H1 (cell line): ENCODE measurements at regions not wholly inside any gene's neighbourhood (a gene's known extent, or its start where the extent isn't known, plus 50 kb on each side); places are given as distances from the start of the nearest gene placed in this dataset.

Experiments used
- CTCF ChIA-PET: fragments of 300-600 bp; sonication (Branson Sonifier 250); formaldehyde crosslinking; loops from one replicate; lab custom pipeline; 2021; ENCODE audit not compliant: partially characterized antibody; lab: Charles Lee
- POLR2A ChIA-PET: fragments of 300-600 bp; sonication (Branson Sonifier 250); formaldehyde crosslinking; loops from one replicate; lab custom pipeline; 2021; ENCODE audit warnings: inconsistent platforms; ENCODE audit not compliant: partially characterized antibody; lab: Charles Lee
- DNase-seq, 2 experiments: peaks; one replicate each; pipeline versions ENCODE4 v3.0.0 to v3.0.0-alpha.2; 2010 to 2022; ENCODE audit warnings: low spot score in 2 of 2, low read depth in 1 of 2, mixed read lengths in 1 of 2
- FAIRE-seq: peaks from 2 replicates; lab custom pipeline; 2011; peaks lifted over from hg19 to GRCh38; lab: Jason Lieb, UNC
- H2AFZ ChIP-seq: 2 replicates; pipeline ENCODE4 v1.8.1; 2012; ENCODE audit warnings: low read length, inconsistent platforms
- H2AK5ac ChIP-seq: 2 replicates; pipeline ENCODE4 v1.6.1; 2013; ENCODE audit warnings: low read depth, low read length
- H2BK120ac ChIP-seq: replicated peaks from 2 replicates; pipeline ENCODE3; 2013; ENCODE audit warnings: low read depth, low read length, inconsistent platforms
- H2BK12ac ChIP-seq: 2 replicates; pipeline ENCODE4 v1.6.1; 2013; ENCODE audit warnings: low read depth, low read length
- H2BK15ac ChIP-seq: 2 replicates; pipeline ENCODE4 v1.6.1; 2013; ENCODE audit warnings: low read length
- H2BK20ac ChIP-seq: 2 replicates; pipeline ENCODE4 v1.6.1; 2013; ENCODE audit warnings: low read length
- H2BK5ac ChIP-seq: 2 replicates; pipeline ENCODE4 v1.6.1; 2013; ENCODE audit warnings: low read depth, low read length
- H3K14ac ChIP-seq: 2 replicates; pipeline ENCODE4 v1.6.1; 2013; ENCODE audit warnings: inconsistent platforms; ENCODE audit not compliant: insufficient read length
- H3K18ac ChIP-seq: 2 replicates; pipeline ENCODE4 v1.6.1; 2013; ENCODE audit warnings: low read length; ENCODE audit errors: extremely low read depth
- H3K23ac ChIP-seq: 2 replicates; pipeline ENCODE4 v1.6.1; 2013; ENCODE audit warnings: inconsistent platforms; ENCODE audit not compliant: insufficient read length
- H3K23me2 ChIP-seq: 2 replicates; pipeline ENCODE4 v1.6.1; 2013; ENCODE audit warnings: low read depth, low read length
- H3K27ac ChIP-seq: 2 replicates; pipeline ENCODE4 v1.6.1; 2011; ENCODE audit warnings: low read depth, low read length, inconsistent platforms
- H3K27me3 ChIP-seq, 4 experiments: replicated peaks in 1 of 4; 1 replicate in 1 of 4; 2 replicates in 3 of 4; pipeline versions ENCODE4 v1.6.1 to v1.8.1; 2011 to 2013; ENCODE audit warnings: low read length in 3 of 4, mild to moderate bottlenecking in 3 of 4, inconsistent platforms in 2 of 4, mixed read lengths in 2 of 4, moderate library complexity in 1 of 4; ENCODE audit not compliant: control insufficient read depth in 3 of 4, insufficient read depth in 3 of 4; ENCODE audit errors: extremely low read depth in 1 of 4
- H3K36me3 ChIP-seq, 4 experiments: 2 replicates each; pipeline versions ENCODE4 v1.6.1 to v1.8.1; 2011 to 2013; ENCODE audit warnings: mild to moderate bottlenecking in 4 of 4, low read length in 3 of 4, moderate library complexity in 2 of 4, control low read depth in 1 of 4, inconsistent platforms in 1 of 4; ENCODE audit not compliant: insufficient read depth in 4 of 4, control insufficient read depth in 2 of 4
- H3K4ac ChIP-seq: replicated peaks from 2 replicates; pipeline ENCODE3; 2013; ENCODE audit warnings: low read length, low read depth, mixed read lengths, inconsistent platforms; ENCODE audit not compliant: insufficient read length
- H3K4me1 ChIP-seq, 4 experiments: replicated peaks in 1 of 4; 1 replicate in 1 of 4; 2 replicates in 3 of 4; pipeline versions ENCODE4 v1.6.1 to v1.8.1; 2011 to 2013; ENCODE audit warnings: low read length in 3 of 4, inconsistent platforms in 2 of 4, mixed read lengths in 1 of 4; ENCODE audit not compliant: insufficient read depth in 4 of 4, control insufficient read depth in 3 of 4
- H3K4me2 ChIP-seq, 2 experiments: 2 replicates each; pipeline versions ENCODE4 v1.6.1 to v1.8.1; 2011 to 2013; ENCODE audit warnings: low read depth in 2 of 2, low read length in 2 of 2, control low read depth in 1 of 2, inconsistent platforms in 1 of 2, mild to moderate bottlenecking in 1 of 2; ENCODE audit not compliant: insufficient read depth in 1 of 2
- H3K4me3 ChIP-seq, 4 experiments: fragments of 200-600, 300-600 bp in 1 of 4; sonication (generic), shearing (Covaris generic), sonication (Bioruptor Twin) in 1 of 4; 2 replicates each; pipeline versions ENCODE4 v1.5.1 to v1.8.1; 2011 to 2016; ENCODE audit warnings: low read length in 4 of 4, low read depth in 3 of 4, control low read depth in 2 of 4, inconsistent platforms in 2 of 4, mild to moderate bottlenecking in 2 of 4, mixed read lengths in 1 of 4, moderate library complexity in 1 of 4; ENCODE audit not compliant: insufficient read depth in 2 of 4; ENCODE audit errors: extremely low read depth in 1 of 4
- H3K56ac ChIP-seq: replicated peaks from 2 replicates; pipeline ENCODE3; 2013; ENCODE audit warnings: low read depth, mild to moderate bottlenecking, mixed read lengths, low read length, inconsistent platforms; ENCODE audit not compliant: insufficient read length
- H3K79me1 ChIP-seq: 2 replicates; pipeline ENCODE4 v1.6.1; 2013; ENCODE audit warnings: low read depth, low read length, control low read depth
- H3K79me2 ChIP-seq, 2 experiments: 2 replicates each; pipeline versions ENCODE4 v1.6.1 to v1.8.1; 2012 to 2013; ENCODE audit warnings: low read length in 2 of 2, mild to moderate bottlenecking in 2 of 2, inconsistent platforms in 1 of 2; ENCODE audit not compliant: insufficient read depth in 2 of 2, control insufficient read depth in 1 of 2
- H3K9ac ChIP-seq, 4 experiments: replicated peaks in 1 of 4; 1 replicate in 1 of 4; 2 replicates in 3 of 4; pipeline versions ENCODE4 v1.6.1 to v1.8.1; 2011 to 2013; ENCODE audit warnings: low read depth in 3 of 4, low read length in 3 of 4, control low read depth in 2 of 4, mild to moderate bottlenecking in 2 of 4, moderate library complexity in 2 of 4, inconsistent platforms in 1 of 4; ENCODE audit errors: extremely low read depth in 1 of 4
- H3K9me3 ChIP-seq, 2 experiments: 2 replicates each; pipeline versions ENCODE4 v1.6.1 to v1.8.1; 2012 to 2013; ENCODE audit warnings: mild to moderate bottlenecking in 2 of 2, moderate library complexity in 2 of 2, control low read depth in 1 of 2, inconsistent platforms in 1 of 2, low read depth in 1 of 2, low read length in 1 of 2, mixed read lengths in 1 of 2; ENCODE audit not compliant: insufficient read depth in 2 of 2
- H4K20me1 ChIP-seq, 2 experiments: replicated peaks in 1 of 2; 2 replicates each; pipeline versions ENCODE3 to v1.8.1; 2011 to 2013; ENCODE audit warnings: inconsistent platforms in 2 of 2, low read length in 2 of 2, mild to moderate bottlenecking in 1 of 2; ENCODE audit not compliant: insufficient read depth in 2 of 2, control insufficient read depth in 1 of 2
- H4K5ac ChIP-seq: 2 replicates; pipeline ENCODE4 v1.6.1; 2013; ENCODE audit warnings: low read length, low read depth, mixed read lengths, inconsistent platforms; ENCODE audit not compliant: insufficient read length
- H4K8ac ChIP-seq: 2 replicates; pipeline ENCODE4 v1.8.0; 2013; ENCODE audit warnings: mild to moderate bottlenecking, moderate library complexity, low read length, inconsistent platforms; ENCODE audit not compliant: insufficient read depth; ENCODE audit errors: extremely low read depth
- H4K91ac ChIP-seq: replicated peaks from 2 replicates; pipeline ENCODE3; 2013; ENCODE audit warnings: low read length, mixed read lengths, inconsistent platforms; ENCODE audit not compliant: insufficient read length
- GABPA ChIP-seq: IDR thresholded peaks from 2 replicates; pipeline ENCODE4 v1.6.1; 2011; ENCODE audit warnings: mild to moderate bottlenecking, low read length, moderate library complexity, borderline replicate concordance; ENCODE audit not compliant: insufficient read depth
- WGBS, 2 experiments: shearing (Covaris generic) in 1 of 2; methylation state at CpG; one replicate each; pipeline versions ENCODE4 v1.1.6 to v1.1.7; 2013 to 2015; ENCODE audit warnings: low lambda C conversion rate in 2 of 2, mixed read lengths in 2 of 2, inconsistent platforms in 1 of 2, low coverage in 1 of 2, missing lambda C conversion rate in 1 of 2; ENCODE audit not compliant: insufficient replicate concordance in 2 of 2, insufficient coverage in 1 of 2, insufficient read length in 1 of 2; ENCODE audit errors: extremely low coverage in 1 of 2, missing lambda C conversion rate in 1 of 2; 5-methylcytosine and 5-hydroxymethylcytosine counted together

GRCh38 chr10:65628493-65629139 is 1297.2 kb upstream of the LRRTM3 start:
- Histone ChIP-seq H3K18ac (no peak overlapping the region), H3K4me1 (peaks cover 0 to 3% (median 0%) of the 10 kb centered on the region in 4 experiments; a peak in 1 of 7 replicates), H2BK5ac (no peak overlapping the region), H2AFZ (no peak overlapping the region), H3K23ac (no peak overlapping the region), H2BK120ac (no peak overlapping the region), H3K23me2 (no peaks in the 10 kb centered on the region), H4K91ac (no peak overlapping the region), H3K56ac (no peak overlapping the region), H4K8ac (no peak overlapping the region), H2BK20ac (no peak overlapping the region), H3K14ac (no peak overlapping the region), H3K27ac (no peak overlapping the region), H4K5ac (no peak overlapping the region), H3K36me3 (no peaks in the 10 kb centered on the region), H3K79me2 (no peaks in the 10 kb centered on the region), H2BK12ac (no peak overlapping the region), H2BK15ac (no peak overlapping the region), H3K4ac (no peak overlapping the region), H3K9me3 (peaks cover 0 to 4% of the 10 kb centered on the region in 2 experiments; a peak in 1 of 4 replicates), H3K9ac (no peak overlapping the region), H4K20me1 (no peaks in the 10 kb centered on the region), H2AK5ac (no peak overlapping the region), H3K79me1 (no peaks in the 10 kb centered on the region), H3K4me3 (no peak overlapping the region), H3K27me3 (no peaks in the 10 kb centered on the region), H3K4me2 (no peak overlapping the region)
- ChIA-PET POLR2A (no interaction called here), CTCF (no interaction called here)
- 82% methylated on average over 6 of the region's 6 CpGs; no CpG with 5 or more reads in 1 of the 2 experiments for WGBS, 2 experiments
- FAIRE-seq (no peak), DNase-seq (no peak)
- no peak for TF ChIP-seq GABPA
